T-helper 2 cell treated with Interferon-gamma antibody and Interleukin-4, amounts not matched to agents 5 μg/mL and 100 μg/mL, for 36 hours (primary cell): ENCODE measurements at regions not wholly inside any gene's neighbourhood (a gene's known extent, or its start where the extent isn't known, plus 50 kb on each side); places are given as distances from the start of the nearest gene placed in this dataset.

Experiments
- DNase-seq: peaks from one replicate; pipeline ENCODE4 v3.0.0; 2021; ENCODE audit warnings: low spot score
- H3K27ac Mint-ChIP-seq: one replicate; pipeline ENCODE4 v1.8.0; 2021; ENCODE audit warnings: mild to moderate bottlenecking, mixed read lengths
- H3K27me3 Mint-ChIP-seq: one replicate; pipeline ENCODE4 v1.8.0; 2021; ENCODE audit warnings: low read depth, mixed read lengths
- H3K36me3 Mint-ChIP-seq: one replicate; pipeline ENCODE4 v1.8.0; 2021; ENCODE audit warnings: low read depth, mixed read lengths
- H3K4me1 Mint-ChIP-seq: one replicate; pipeline ENCODE4 v1.8.0; 2021; ENCODE audit warnings: low read depth, mixed read lengths
- H3K4me3 Mint-ChIP-seq: one replicate; pipeline ENCODE4 v1.8.0; 2022; ENCODE audit warnings: mild to moderate bottlenecking, moderate library complexity, mixed read lengths
- H3K9me3 Mint-ChIP-seq: one replicate; pipeline ENCODE4 v1.8.0; 2021; ENCODE audit warnings: mixed read lengths

- Mint-ChIP-seq H3K9me3 (no peaks in the 10 kb centered on the region), H3K36me3 (no peaks in the 10 kb centered on the region), H3K4me3 (peak overlapping the region; percentile 44), H3K27me3 (peaks cover 38% of the 10 kb centered on the region), H3K4me1 (no peaks in the 10 kb centered on the region), H3K27ac (no peak overlapping the region)
- no peak for DNase-seq
Measured at GRCh38 chr11:133787379-133788141, 57.8 kb downstream of the SPATA19 start.

DNA sequence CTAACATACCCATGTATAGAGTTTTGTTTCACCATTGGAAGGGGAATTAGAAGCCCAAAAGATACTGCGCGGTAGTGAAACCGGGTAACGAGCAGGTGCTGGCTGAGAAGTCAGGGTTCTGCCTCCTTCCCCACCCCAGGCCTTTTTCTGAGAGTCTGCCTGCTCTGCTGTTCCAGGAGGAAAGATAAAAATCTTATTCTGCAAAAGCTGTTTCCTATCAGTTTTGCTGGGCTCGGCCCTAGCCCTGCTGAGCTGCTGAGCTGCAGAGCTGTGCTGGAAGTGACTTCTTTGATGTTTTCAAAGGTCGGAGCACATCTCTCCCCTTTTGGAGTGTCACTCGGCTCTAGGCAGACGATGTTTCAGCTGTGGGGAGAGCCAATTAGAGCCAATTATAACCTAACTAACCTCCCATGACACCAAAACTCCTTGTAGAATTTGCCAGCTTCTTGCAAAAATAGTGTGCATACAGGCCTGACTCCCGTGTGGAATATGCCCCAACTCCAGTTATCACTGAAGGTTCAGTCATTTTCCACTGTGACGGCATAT lies 59.4 kb downstream of the SPATA19 start:
- H3K4me1 Mint-ChIP-seq: no peaks in the 10 kb centered on the region
- H3K4me3 Mint-ChIP-seq: no peak overlapping the region
- no peaks in the 10 kb centered on the region for H3K9me3 Mint-ChIP-seq
- H3K27me3 Mint-ChIP-seq: peaks cover 38% of the 10 kb centered on the region
- no peak overlapping the region for H3K27ac Mint-ChIP-seq
- no peaks in the 10 kb centered on the region for H3K36me3 Mint-ChIP-seq
- no peak for DNase-seq

- Mint-ChIP-seq H3K4me1 (no peaks in the 10 kb centered on the region), H3K27ac (no peak overlapping the region), H3K36me3 (no peaks in the 10 kb centered on the region), H3K9me3 (no peaks in the 10 kb centered on the region), H3K4me3 (no peak overlapping the region), H3K27me3 (peaks cover 30% of the 10 kb centered on the region)
- DNase-seq: no peak
Measured at GRCh38 chr11:133784359-133784758, 61.0 kb downstream of the SPATA19 start.

GRCh38 chr11:133782116-133782725 lies 63.1 kb downstream of the SPATA19 start:
- Mint-ChIP-seq H3K27ac (no peak overlapping the region), H3K4me1 (no peaks in the 10 kb centered on the region), H3K36me3 (no peaks in the 10 kb centered on the region), H3K27me3 (peaks cover 13% of the 10 kb centered on the region), H3K4me3 (no peak overlapping the region), H3K9me3 (no peaks in the 10 kb centered on the region)
- DNase-seq: no peak

- Mint-ChIP-seq H3K36me3 (no peaks in the 10 kb centered on the region), H3K4me1 (no peaks in the 10 kb centered on the region), H3K27ac (no peak overlapping the region), H3K27me3 (no peaks in the 10 kb centered on the region), H3K9me3 (no peaks in the 10 kb centered on the region), H3K4me3 (no peak overlapping the region)
- no peak for DNase-seq
Measured at GRCh38 chr11:133778161-133778560, 67.2 kb downstream of the SPATA19 start.

GRCh38 chr11:133776671-133777367 lies 68.5 kb downstream of the SPATA19 start:
- Mint-ChIP-seq H3K27ac (no peak overlapping the region), H3K36me3 (no peaks in the 10 kb centered on the region), H3K4me1 (no peaks in the 10 kb centered on the region), H3K4me3 (no peak overlapping the region), H3K9me3 (no peaks in the 10 kb centered on the region), H3K27me3 (no peaks in the 10 kb centered on the region)
- no peak for DNase-seq

DNA sequence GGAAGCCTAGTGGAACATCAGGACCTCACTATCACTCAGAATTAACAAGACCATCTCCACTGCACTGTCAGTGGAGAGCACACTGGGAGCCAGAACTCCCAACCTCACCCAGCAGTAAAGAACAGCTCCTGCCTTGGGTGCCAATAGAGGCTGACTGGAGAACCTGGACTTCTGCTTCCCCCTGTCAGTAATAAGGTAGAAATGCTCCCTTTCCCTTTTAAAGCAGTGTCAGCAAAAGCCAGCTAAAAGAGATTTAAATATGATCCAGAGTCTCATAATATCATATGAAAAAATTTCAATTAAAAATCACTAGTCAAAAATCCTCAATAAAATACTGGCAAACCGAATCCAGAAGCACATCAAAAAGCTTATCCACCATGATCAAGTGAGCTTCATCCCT lies 82.8 kb downstream of the SPATA19 start:
- H3K4me1 Mint-ChIP-seq: no peaks in the 10 kb centered on the region
- H3K4me3 Mint-ChIP-seq: no peak overlapping the region
- peaks cover 5% of the 10 kb centered on the region for H3K9me3 Mint-ChIP-seq
- no peaks in the 10 kb centered on the region for H3K36me3 Mint-ChIP-seq
- H3K27me3 Mint-ChIP-seq: no peaks in the 10 kb centered on the region
- H3K27ac Mint-ChIP-seq: no peak overlapping the region
- DNase-seq: no peak

GRCh38 chr11:133753150-133753549 lies 92.2 kb downstream of the SPATA19 start:
- Mint-ChIP-seq H3K27ac (no peak overlapping the region), H3K27me3 (no peaks in the 10 kb centered on the region), H3K9me3 (peaks cover under 1% of the 10 kb centered on the region), H3K36me3 (no peaks in the 10 kb centered on the region), H3K4me3 (no peak overlapping the region), H3K4me1 (no peaks in the 10 kb centered on the region)
- DNase-seq: no peak

GRCh38 chr11:133749841-133750240 lies 95.5 kb downstream of the SPATA19 start:
- no peaks in the 10 kb centered on the region for H3K36me3 Mint-ChIP-seq
- H3K27me3 Mint-ChIP-seq: no peaks in the 10 kb centered on the region
- H3K9me3 Mint-ChIP-seq: no peaks in the 10 kb centered on the region
- no peak overlapping the region for H3K27ac Mint-ChIP-seq
- H3K4me3 Mint-ChIP-seq: no peak overlapping the region
- DNase-seq: no peak
- no peaks in the 10 kb centered on the region for H3K4me1 Mint-ChIP-seq

- Mint-ChIP-seq H3K36me3 (no peaks in the 10 kb centered on the region), H3K4me3 (no peak overlapping the region), H3K9me3 (no peaks in the 10 kb centered on the region), H3K27me3 (no peaks in the 10 kb centered on the region), H3K4me1 (no peaks in the 10 kb centered on the region), H3K27ac (no peak overlapping the region)
- no peak for DNase-seq
Measured at GRCh38 chr11:133747409-133747808, 97.9 kb downstream of the SPATA19 start.

DNA sequence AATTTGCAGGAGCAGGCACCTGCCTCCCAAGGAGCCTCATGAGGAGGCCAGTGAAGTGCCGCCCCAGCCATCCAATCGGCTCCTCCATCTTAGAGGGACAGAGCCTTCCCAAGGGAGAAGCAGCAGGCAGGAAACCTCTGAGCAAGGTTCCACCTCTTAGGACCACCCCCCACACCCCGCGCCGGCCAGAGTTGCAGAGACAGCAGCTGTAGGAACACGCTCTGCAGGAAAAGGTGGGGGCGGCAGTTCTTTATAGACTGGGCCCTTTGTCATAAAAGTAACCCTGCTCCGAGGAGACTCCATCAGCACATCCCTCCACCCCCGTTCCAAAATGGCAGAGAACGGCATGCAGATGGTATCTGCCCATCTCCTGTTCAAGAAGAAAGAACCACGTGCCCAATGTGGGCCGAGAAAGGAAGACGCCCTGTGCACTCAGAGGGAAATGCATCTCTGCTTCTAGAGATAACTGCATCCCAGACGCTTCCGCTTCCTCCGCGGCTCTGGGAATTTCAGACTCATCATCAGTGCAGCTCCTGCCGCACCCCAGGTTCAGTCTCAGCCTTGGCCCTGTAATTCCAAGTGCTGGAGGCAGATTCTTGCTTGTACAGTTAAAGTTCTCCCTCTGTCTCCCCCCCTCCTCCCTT lies 98.5 kb downstream of the SPATA19 start:
- Mint-ChIP-seq H3K4me3 (no peak overlapping the region), H3K27me3 (no peaks in the 10 kb centered on the region), H3K9me3 (no peaks in the 10 kb centered on the region), H3K27ac (no peak overlapping the region), H3K4me1 (no peaks in the 10 kb centered on the region), H3K36me3 (no peaks in the 10 kb centered on the region)
- DNase-seq: no peak

- Mint-ChIP-seq H3K27me3 (no peaks in the 10 kb centered on the region), H3K36me3 (no peaks in the 10 kb centered on the region), H3K9me3 (no peaks in the 10 kb centered on the region), H3K27ac (no peak overlapping the region), H3K4me3 (no peak overlapping the region), H3K4me1 (no peaks in the 10 kb centered on the region)
- no peak for DNase-seq
Measured at GRCh38 chr11:133745791-133746190, 99.5 kb downstream of the SPATA19 start.

- Mint-ChIP-seq H3K4me3 (no peak overlapping the region), H3K27ac (no peak overlapping the region), H3K27me3 (no peaks in the 10 kb centered on the region), H3K9me3 (peaks cover 7% of the 10 kb centered on the region), H3K36me3 (no peaks in the 10 kb centered on the region), H3K4me1 (no peaks in the 10 kb centered on the region)
- DNase-seq: no peak
Measured at GRCh38 chr11:133742353-133742752, 103.0 kb downstream of the SPATA19 start.

- H3K9me3 Mint-ChIP-seq: peaks cover 7% of the 10 kb centered on the region
- no peak for DNase-seq
- H3K36me3 Mint-ChIP-seq: no peaks in the 10 kb centered on the region
- no peaks in the 10 kb centered on the region for H3K27me3 Mint-ChIP-seq
- H3K4me1 Mint-ChIP-seq: no peaks in the 10 kb centered on the region
- H3K27ac Mint-ChIP-seq: no peak overlapping the region
- H3K4me3 Mint-ChIP-seq: no peak overlapping the region
Measured at GRCh38 chr11:133740963-133741362, 104.3 kb downstream of the SPATA19 start.
